C4-2B (cell line): ENCODE measurements at regions not wholly inside any gene's neighbourhood (a gene's known extent, or its start where the extent isn't known, plus 50 kb on each side); places are given as distances from the start of the nearest gene placed in this dataset.
"Not testable (repeated sequence)": the region's sequence is repeated elsewhere in the genome, so short reads cannot be mapped to it uniquely, and the experiment has no call there.

ENCODE experiments used
- H3K27ac ChIP-seq: fragments of 450-650 bp; 2 replicates; pipeline ENCODE4 v1.5.1; 2017
- ZFX ChIP-seq: fragments of 450-650 bp; IDR thresholded peaks from 2 replicates; pipeline ENCODE4 v1.6.1; 2017
- TF ChIP-seq, protein P1 (sequence below): fragments of 450-650 bp; conservative IDR thresholded peaks from 2 replicates; pipeline ENCODE4 v1.5.1; 2017; ENCODE audit warnings: mild to moderate bottlenecking

DNA sequence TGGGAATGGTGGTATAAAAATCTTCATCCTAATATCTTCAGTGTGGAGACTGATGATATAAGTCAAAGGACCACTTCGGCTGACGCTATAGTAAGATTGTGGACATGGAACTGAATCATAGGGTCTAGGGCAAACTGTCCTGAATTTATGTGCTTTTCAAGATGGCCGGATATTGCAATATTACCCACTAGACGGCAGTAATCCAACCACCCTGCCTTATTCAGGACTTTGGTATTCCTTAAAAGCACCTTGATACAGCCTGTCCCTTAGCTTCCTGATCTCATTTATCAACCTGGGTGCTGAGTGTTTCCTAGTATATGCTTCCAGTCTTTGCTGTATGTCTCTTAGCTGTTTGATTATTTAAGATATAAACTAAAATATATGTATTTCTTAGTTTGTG is 71.2 kb upstream of the COX7C start:
- no peak overlapping the region for H3K27ac ChIP-seq
- TF ChIP-seq, protein P1, sequence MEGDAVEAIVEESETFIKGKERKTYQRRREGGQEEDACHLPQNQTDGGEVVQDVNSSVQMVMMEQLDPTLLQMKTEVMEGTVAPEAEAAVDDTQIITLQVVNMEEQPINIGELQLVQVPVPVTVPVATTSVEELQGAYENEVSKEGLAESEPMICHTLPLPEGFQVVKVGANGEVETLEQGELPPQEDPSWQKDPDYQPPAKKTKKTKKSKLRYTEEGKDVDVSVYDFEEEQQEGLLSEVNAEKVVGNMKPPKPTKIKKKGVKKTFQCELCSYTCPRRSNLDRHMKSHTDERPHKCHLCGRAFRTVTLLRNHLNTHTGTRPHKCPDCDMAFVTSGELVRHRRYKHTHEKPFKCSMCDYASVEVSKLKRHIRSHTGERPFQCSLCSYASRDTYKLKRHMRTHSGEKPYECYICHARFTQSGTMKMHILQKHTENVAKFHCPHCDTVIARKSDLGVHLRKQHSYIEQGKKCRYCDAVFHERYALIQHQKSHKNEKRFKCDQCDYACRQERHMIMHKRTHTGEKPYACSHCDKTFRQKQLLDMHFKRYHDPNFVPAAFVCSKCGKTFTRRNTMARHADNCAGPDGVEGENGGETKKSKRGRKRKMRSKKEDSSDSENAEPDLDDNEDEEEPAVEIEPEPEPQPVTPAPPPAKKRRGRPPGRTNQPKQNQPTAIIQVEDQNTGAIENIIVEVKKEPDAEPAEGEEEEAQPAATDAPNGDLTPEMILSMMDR: peak; percentile 27; the same call in 1 of the 2 replicates
- no peak for TF ChIP-seq ZFX

DNA sequence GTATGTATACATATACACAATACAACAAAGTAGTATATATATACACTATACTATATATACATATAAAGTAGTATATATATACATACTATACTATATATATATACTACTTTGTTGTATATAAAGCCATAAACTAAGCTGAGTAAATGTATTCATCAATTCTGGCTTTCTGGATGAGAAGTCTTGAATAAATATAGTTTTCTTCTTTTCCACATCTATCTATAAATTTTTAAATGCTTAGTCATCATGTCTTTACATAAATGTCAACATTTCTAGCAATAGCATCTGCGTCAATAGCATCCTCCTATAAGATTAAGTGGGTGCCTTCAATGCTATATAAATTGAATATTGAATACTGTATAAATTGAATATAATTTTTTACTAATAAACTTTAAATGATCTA is 63.1 kb upstream of the COX7C start:
- TF ChIP-seq, protein P1: no peak
- TF ChIP-seq ZFX: no peak
- H3K27ac ChIP-seq: no peak overlapping the region

DNA sequence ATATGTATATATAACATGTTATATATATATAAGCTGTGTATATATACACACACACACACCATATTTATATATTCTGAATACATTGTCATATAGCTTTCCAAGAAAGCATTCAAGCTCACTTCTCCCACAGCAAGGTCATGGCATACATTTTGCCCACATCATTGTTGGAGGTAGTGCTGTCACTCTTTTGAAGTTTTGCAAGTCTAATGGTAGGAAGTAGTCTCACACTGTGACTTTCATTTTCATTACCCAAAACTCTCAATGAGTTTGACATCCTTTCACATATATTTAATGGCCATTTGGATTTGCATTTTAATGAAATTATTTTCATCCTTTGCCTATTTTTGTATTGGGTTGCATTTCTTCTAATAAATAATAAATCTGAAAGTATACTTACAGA is 59.8 kb upstream of the COX7C start:
- no peak overlapping the region for H3K27ac ChIP-seq
- no peak for TF ChIP-seq ZFX

DNA sequence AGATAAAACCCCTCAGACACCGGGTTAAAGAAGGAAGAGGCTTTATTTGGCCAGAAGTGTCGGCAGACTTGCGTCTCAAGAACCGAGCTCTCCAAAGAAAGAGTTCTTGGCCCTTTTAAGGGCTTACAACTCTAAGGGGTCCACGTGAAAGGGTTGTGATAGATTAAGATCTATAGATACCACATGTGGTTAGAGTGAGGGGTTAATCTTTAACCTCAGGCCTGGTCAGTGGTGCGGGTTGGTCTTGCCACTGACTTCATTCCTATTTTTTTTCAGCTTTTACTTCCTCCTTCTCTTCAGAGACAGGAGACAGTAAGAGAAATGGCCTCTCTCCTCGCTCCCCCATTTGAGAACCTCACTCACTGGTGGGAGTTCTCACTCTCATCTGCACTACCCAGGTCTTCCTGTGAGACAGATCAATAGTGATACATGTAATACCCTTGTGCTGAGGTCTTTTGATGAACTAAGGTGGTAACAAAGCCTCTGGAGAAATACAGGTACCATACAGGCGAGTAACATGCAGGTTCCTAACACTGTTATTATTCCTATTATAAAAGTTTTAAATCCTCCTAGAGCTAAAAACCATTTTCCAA is 52.4 kb upstream of the COX7C start:
- TF ChIP-seq ZFX: no peak
- TF ChIP-seq, protein P1: no peak
- no peak overlapping the region for H3K27ac ChIP-seq

DNA sequence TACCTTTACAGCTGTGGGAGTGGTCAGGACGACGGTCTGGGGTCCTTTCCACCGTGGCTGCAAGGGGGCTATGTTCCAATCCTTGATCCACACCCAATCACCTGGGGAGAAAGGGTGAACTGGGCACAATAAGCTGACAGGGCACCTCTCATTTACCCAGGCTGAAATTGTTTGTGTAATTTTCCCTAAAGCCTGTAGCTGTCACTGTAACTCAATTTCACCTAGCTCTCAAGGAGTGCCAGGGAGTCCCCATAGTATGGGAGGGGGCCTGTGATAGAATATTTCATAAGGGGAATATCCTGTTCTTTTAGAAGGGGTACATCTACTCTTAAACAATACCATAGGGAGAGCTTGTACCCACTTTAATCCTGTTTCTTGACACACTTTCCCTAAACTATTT is 51.7 kb upstream of the COX7C start:
- TF ChIP-seq, protein P1: peak; percentile 41
- H3K27ac ChIP-seq: not testable (repeated sequence)
